ENCODE measurements at regions not wholly inside any gene's neighbourhood (a gene's known extent, or its start where the extent isn't known, plus 50 kb on each side); places are given as distances from the start of the nearest gene placed in this dataset.

- Histone ChIP-seq H3K27ac (ENCODE audit: low read length) (no peak overlapping the region), H3K4me2 (ENCODE audit: low read length) (no peak overlapping the region), H3K4me3 (ENCODE audit: low read length) (no peak overlapping the region), H3K9me3 (ENCODE audit: low read length) (no peaks in the 10 kb centered on the region), H3K9ac (ENCODE audit: low read length) (no peak overlapping the region), H4K20me1 (ENCODE audit: insufficient read depth) (no peaks in the 10 kb centered on the region), H3K9me2 (ENCODE audit: insufficient read depth, low read length) (no peaks in the 10 kb centered on the region), H3K36me3 (ENCODE audit: insufficient read depth, low read length) (no peaks in the 10 kb centered on the region), H3K79me2 (replicated peaks; ENCODE audit: insufficient read depth, low read length) (no peaks in the 10 kb centered on the region), H3F3A (ENCODE audit: insufficient read depth, low read length, poor library complexity, severe bottlenecking) (no peaks in the 10 kb centered on the region), H3K27me3 (ENCODE audit: insufficient read depth, low read depth, low read length) (no peaks in the 10 kb centered on the region), H2AFZ (ENCODE audit: low read depth, low read length) (no peak overlapping the region)
- TF ChIP-seq EP300 (conservative IDR thresholded peaks at IDR 0.05; ENCODE audit: poor library complexity, severe bottlenecking) (no peak), REST (IDR thresholded peaks at IDR 0.05; ENCODE audit: borderline replicate concordance) (no peak), MXI1 (conservative IDR thresholded peaks at IDR 0.05; ENCODE audit: poor library complexity, severe bottlenecking) (no peak), SMC3 (conservative IDR thresholded peaks at IDR 0.05; ENCODE audit: poor library complexity) (no peak), TAF1 (IDR thresholded peaks at IDR 0.05; ENCODE audit: low read depth) (no peak), CTCF (IDR thresholded peaks at IDR 0.05; ENCODE audit: poor library complexity, severe bottlenecking) (no peak), EZH2 (IDR thresholded peaks at IDR 0.05; ENCODE audit: borderline replicate concordance, insufficient read depth, low read length, poor library complexity, severe bottlenecking) (no peak), RAD21 (conservative IDR thresholded peaks at IDR 0.05) (no peak), POLR2AphosphoS5 (IDR thresholded peaks at IDR 0.05) (no peak)
These were observed 450.4 kb downstream of the MFSD1 start for GRCh38 chr3:159252274-159252673.

- no peak overlapping the region for H3K27ac ChIP-seq (ENCODE audit: low read length)
These were observed 451.0 kb downstream of the MFSD1 start for GRCh38 chr3:159252772-159253384.

More at GRCh38 chr3:159252772-159253384, 451.0 kb downstream of the MFSD1 start:
- H3K4me2 ChIP-seq (ENCODE audit: low read length) = no peak overlapping the region
- H2AFZ ChIP-seq (ENCODE audit: low read depth, low read length) = no peak overlapping the region
- no peaks in the 10 kb centered on the region for H3K36me3 ChIP-seq (ENCODE audit: insufficient read depth, low read length)
- TF ChIP-seq POLR2AphosphoS5 (IDR thresholded peaks at IDR 0.05) (no peak), REST (IDR thresholded peaks at IDR 0.05; ENCODE audit: borderline replicate concordance) (no peak), MXI1 (conservative IDR thresholded peaks at IDR 0.05; ENCODE audit: poor library complexity, severe bottlenecking) (no peak), TAF1 (IDR thresholded peaks at IDR 0.05; ENCODE audit: low read depth) (no peak), EZH2 (IDR thresholded peaks at IDR 0.05; ENCODE audit: borderline replicate concordance, insufficient read depth, low read length, poor library complexity, severe bottlenecking) (no peak), SMC3 (conservative IDR thresholded peaks at IDR 0.05; ENCODE audit: poor library complexity) (peak; percentile 98), CTCF (IDR thresholded peaks at IDR 0.05; ENCODE audit: poor library complexity, severe bottlenecking) (peak; percentile 94), RAD21 (conservative IDR thresholded peaks at IDR 0.05) (peak; percentile 98), EP300 (conservative IDR thresholded peaks at IDR 0.05; ENCODE audit: poor library complexity, severe bottlenecking) (no peak)
- no peak overlapping the region for H3K9ac ChIP-seq (ENCODE audit: low read length)
- no peaks in the 10 kb centered on the region for H3F3A ChIP-seq (ENCODE audit: insufficient read depth, low read length, poor library complexity, severe bottlenecking)
- no peaks in the 10 kb centered on the region for H4K20me1 ChIP-seq (ENCODE audit: insufficient read depth)
- H3K9me2 ChIP-seq (ENCODE audit: insufficient read depth, low read length) = no peaks in the 10 kb centered on the region
- H3K4me3 ChIP-seq (ENCODE audit: low read length) = no peak overlapping the region
- H3K9me3 ChIP-seq (ENCODE audit: low read length) = no peaks in the 10 kb centered on the region
- H3K27me3 ChIP-seq (ENCODE audit: insufficient read depth, low read depth, low read length) = no peaks in the 10 kb centered on the region
- no peaks in the 10 kb centered on the region for H3K79me2 ChIP-seq (replicated peaks; ENCODE audit: insufficient read depth, low read length)

All from neural cell (in vitro differentiated cells).